IMR-90 (cell line): ENCODE measurements at regions not wholly inside any gene's neighbourhood (a gene's known extent, or its start where the extent isn't known, plus 50 kb on each side); places are given as distances from the start of the nearest gene placed in this dataset.

Source experiments
- ATAC-seq: fragments of 200-7000 bp; cut with Tn5 transposase; 2 replicates; pipeline ENCODE4 v1.9.1; 2020; ENCODE audit warnings: low read depth, mild to moderate bottlenecking, moderate library complexity
- BruUV-seq: library from RNA; stranded (reverse); fragments of 400-500 nt; replicated peaks from 2 replicates; lab custom pipeline; 2021; lab: Mats Ljungman, UMichigan
- CTCF ChIA-PET: fragments of 300-600 bp; formaldehyde crosslinking; extraction: SDS; loops from one replicate; lab custom pipeline; 2021; ENCODE audit warnings: antibody characterized with exemption; lab: Yijun Ruan, JAX
- POLR2A ChIA-PET: fragments of 300-600 bp; sonication (Branson Sonifier 250); formaldehyde crosslinking; loops from one replicate; lab custom pipeline; 2022; ENCODE audit warnings: antibody characterized with exemption; ENCODE audit not compliant: unreplicated experiment; lab: Charles Lee
- DNase-seq: peaks from one replicate; pipeline ENCODE4 v3.0.0; 2013
- H2AFZ ChIP-seq: replicated peaks from 2 replicates; pipeline ENCODE3; 2013; ENCODE audit warnings: low read length, mild to moderate bottlenecking; ENCODE audit not compliant: poor library complexity
- H2AK5ac ChIP-seq: 2 replicates; pipeline ENCODE4 v1.6.1; 2013; ENCODE audit warnings: low read depth, low read length, inconsistent platforms
- H2AK9ac ChIP-seq: replicated peaks from 2 replicates; pipeline ENCODE3; 2013; ENCODE audit warnings: mild to moderate bottlenecking, low read depth, low read length, moderate library complexity; ENCODE audit not compliant: poor library complexity
- H2BK120ac ChIP-seq: 2 replicates; pipeline ENCODE4 v1.6.1; 2013; ENCODE audit warnings: low read depth, low read length, inconsistent platforms
- H2BK15ac ChIP-seq: 3 replicates; pipeline ENCODE4 v1.6.1; 2013; ENCODE audit warnings: low read depth, low read length, inconsistent platforms
- H2BK20ac ChIP-seq: 2 replicates; pipeline ENCODE4 v1.6.1; 2013; ENCODE audit warnings: low read depth, mild to moderate bottlenecking, inconsistent platforms, low read length, moderate library complexity
- H2BK5ac ChIP-seq: 2 replicates; pipeline ENCODE4 v1.6.1; 2013; ENCODE audit warnings: mild to moderate bottlenecking, low read depth, low read length, inconsistent platforms; ENCODE audit not compliant: poor library complexity, severe bottlenecking
- H3K14ac ChIP-seq: replicated peaks from 2 replicates; pipeline ENCODE4 v1.6.1; 2013; ENCODE audit warnings: low read depth, low read length, inconsistent platforms
- H3K18ac ChIP-seq: 2 replicates; pipeline ENCODE4 v1.6.1; 2013; ENCODE audit warnings: low read depth, low read length, control low read depth
- H3K23ac ChIP-seq: 2 replicates; pipeline ENCODE4 v1.6.1; 2013; ENCODE audit warnings: low read depth, low read length, inconsistent platforms
- H3K27ac ChIP-seq: 2 replicates; pipeline ENCODE4 v1.5.1; 2013; ENCODE audit warnings: mild to moderate bottlenecking, control low read depth, low read length; ENCODE audit not compliant: insufficient read depth
- H3K27me3 ChIP-seq: 2 replicates; pipeline ENCODE4 v1.6.1; 2013; ENCODE audit warnings: low read length; ENCODE audit not compliant: control insufficient read depth, insufficient read depth
- H3K36me3 ChIP-seq: 2 replicates; pipeline ENCODE4 v1.6.1; 2013; ENCODE audit warnings: low read length, mixed read lengths; ENCODE audit not compliant: control insufficient read depth, insufficient read depth
- H3K4ac ChIP-seq: 2 replicates; pipeline ENCODE4 v1.6.1; 2013; ENCODE audit warnings: low read depth, low read length, inconsistent platforms
- H3K4me1 ChIP-seq: 2 replicates; pipeline ENCODE4 v1.6.1; 2013; ENCODE audit warnings: low read length, mixed read lengths; ENCODE audit not compliant: control insufficient read depth, insufficient read depth
- H3K4me2 ChIP-seq: 2 replicates; pipeline ENCODE4 v1.6.1; 2013; ENCODE audit warnings: low read depth, mild to moderate bottlenecking, control low read depth, low read length, moderate library complexity
- H3K4me3 ChIP-seq: 2 replicates; pipeline ENCODE4 v1.5.1; 2013; ENCODE audit warnings: low read depth, mild to moderate bottlenecking, control low read depth, low read length, moderate library complexity; ENCODE audit not compliant: insufficient read depth
- H3K56ac ChIP-seq: 2 replicates; pipeline ENCODE4 v1.6.1; 2013; ENCODE audit warnings: low read length, inconsistent platforms; ENCODE audit not compliant: insufficient read depth; ENCODE audit errors: extremely low read depth
- H3K79me1 ChIP-seq, 2 experiments: 2 replicates each; pipeline ENCODE4 v1.6.1; 2013; ENCODE audit warnings: low read length in 2 of 2, inconsistent platforms in 1 of 2, low read depth in 1 of 2
- H3K9ac ChIP-seq: 2 replicates; pipeline ENCODE4 v1.6.1; 2013; ENCODE audit warnings: low read depth, low read length, control low read depth
- H3K9me1 ChIP-seq: 2 replicates; pipeline ENCODE4 v1.6.1; 2013; ENCODE audit warnings: low read length, inconsistent platforms; ENCODE audit not compliant: insufficient read depth
- H3K9me3 ChIP-seq: 2 replicates; pipeline ENCODE4 v1.6.1; 2013; ENCODE audit warnings: low read length; ENCODE audit not compliant: control insufficient read depth, insufficient read depth
- H4K20me1 ChIP-seq: 2 replicates; pipeline ENCODE4 v1.6.1; 2013; ENCODE audit warnings: low read length, inconsistent platforms; ENCODE audit not compliant: insufficient read depth
- H4K5ac ChIP-seq: 2 replicates; pipeline ENCODE4 v1.6.1; 2013; ENCODE audit warnings: mild to moderate bottlenecking, low read depth, low read length, control low read depth
- H4K8ac ChIP-seq, 2 experiments: 2 replicates each; pipeline ENCODE4 v1.6.1; 2013; ENCODE audit warnings: low read depth in 2 of 2, low read length in 2 of 2, control low read depth in 1 of 2, inconsistent platforms in 1 of 2
- H4K91ac ChIP-seq: 2 replicates; pipeline ENCODE4 v1.6.1; 2013; ENCODE audit warnings: low read depth, low read length, inconsistent platforms; ENCODE audit not compliant: insufficient read depth
- BHLHE40 ChIP-seq: fragments of 150-350 bp; IDR thresholded peaks from 2 replicates; pipeline ENCODE4 v1.6.1; 2016; ENCODE audit warnings: mild to moderate bottlenecking, low read depth, low read length
- CEBPB ChIP-seq: IDR thresholded peaks from 2 replicates; pipeline ENCODE4 v1.6.1; 2012; ENCODE audit warnings: low read depth, low read length, improper control_type of control experiment
- CHD1 ChIP-seq: IDR thresholded peaks from 2 replicates; pipeline ENCODE4 v1.6.1; 2012; ENCODE audit warnings: low read depth, low read length, improper control_type of control experiment
- FOS ChIP-seq: fragments of 150-350 bp; IDR thresholded peaks from 2 replicates; pipeline ENCODE4 v1.6.1; 2016; ENCODE audit warnings: low read depth, low read length
- MAFK ChIP-seq: IDR thresholded peaks from 2 replicates; pipeline ENCODE4 v1.6.1; 2012; ENCODE audit warnings: low read depth, low read length, improper control_type of control experiment
- MAZ ChIP-seq: IDR thresholded peaks from 2 replicates; pipeline ENCODE4 v1.6.1; 2012; ENCODE audit warnings: low read depth, mild to moderate bottlenecking, low read length, improper control_type of control experiment, moderate library complexity, borderline replicate concordance
- MXI1 ChIP-seq: IDR thresholded peaks from 2 replicates; pipeline ENCODE4 v1.6.1; 2012; ENCODE audit warnings: low read depth, mild to moderate bottlenecking, low read length, moderate library complexity, borderline replicate concordance
- NFE2L2 ChIP-seq: fragments of 150-350 bp; IDR thresholded peaks from 2 replicates; pipeline ENCODE4 v1.6.1; 2016; ENCODE audit warnings: low read depth, mild to moderate bottlenecking, low read length
- POLR2A ChIP-seq: IDR thresholded peaks from 2 replicates; pipeline ENCODE4 v1.6.1; 2012; ENCODE audit warnings: mild to moderate bottlenecking, low read depth, low read length
- RAD21 ChIP-seq: IDR thresholded peaks from 2 replicates; pipeline ENCODE4 v1.6.1; 2012; ENCODE audit warnings: low read length, improper control_type of control experiment
- RCOR1 ChIP-seq: IDR thresholded peaks from 2 replicates; pipeline ENCODE4 v1.6.1; 2012; ENCODE audit warnings: mild to moderate bottlenecking, low read length, improper control_type of control experiment; ENCODE audit not compliant: insufficient replicate concordance
- RFX5 ChIP-seq: IDR thresholded peaks from 2 replicates; pipeline ENCODE4 v1.8.0; 2012; ENCODE audit warnings: low read depth, mild to moderate bottlenecking, low read length, moderate library complexity
- SMC3 ChIP-seq: fragments of 150-350 bp; IDR thresholded peaks from 2 replicates; pipeline ENCODE4 v1.6.1; 2016; ENCODE audit warnings: low read depth, mild to moderate bottlenecking, antibody characterized with exemption, low read length, moderate library complexity
- WGBS, 2 experiments: methylation state at CpG; one replicate each; pipeline versions ENCODE4 v1.1.5 to v1.1.7; 2013; ENCODE audit warnings: missing lambda C conversion rate in 2 of 2; ENCODE audit not compliant: insufficient read length in 1 of 2; ENCODE audit errors: extremely low coverage in 2 of 2; 5-methylcytosine and 5-hydroxymethylcytosine counted together
- dilution Hi-C: fragments of 300-500 bp; cut with HindIII; formaldehyde crosslinking; loops from one replicate; pipeline ENCODE4 v1.14.3; 2018; ENCODE audit warnings: low sequenced_read_pairs; ENCODE audit not compliant: unreplicated experiment
- in situ Hi-C: fragments of 300-500 bp; cut with MboI; formaldehyde crosslinking; loops from 3 replicates; pipeline ENCODE4 v1.14.3; 2019; ENCODE audit warnings: low sequenced_read_pairs, inconsistent platforms, mixed read lengths
- intact Hi-C: fragments of 100-400 bp; cut with micrococcal nuclease; formaldehyde crosslinking; loops from 2 replicates; pipeline ENCODE4 v1.10.0; 2022
- TF ChIP-seq, protein P1 (sequence below): fragments of 150-350 bp; IDR thresholded peaks from 2 replicates; pipeline ENCODE4 v1.6.1; 2017; ENCODE audit warnings: mild to moderate bottlenecking, antibody characterized with exemption, low read length, low read depth
- TF ChIP-seq, protein P2 (sequence below): conservative IDR thresholded peaks from 2 replicates; pipeline ENCODE4 v1.5.1; 2012; ENCODE audit warnings: mild to moderate bottlenecking, low read depth, low read length, improper control_type of control experiment
- TF ChIP-seq, protein P3 (sequence below): fragments of 150-350 bp; IDR thresholded peaks from 2 replicates; pipeline ENCODE4 v1.6.1; 2016; ENCODE audit warnings: low read depth, mild to moderate bottlenecking, low read length, moderate library complexity, borderline replicate concordance

DNA sequence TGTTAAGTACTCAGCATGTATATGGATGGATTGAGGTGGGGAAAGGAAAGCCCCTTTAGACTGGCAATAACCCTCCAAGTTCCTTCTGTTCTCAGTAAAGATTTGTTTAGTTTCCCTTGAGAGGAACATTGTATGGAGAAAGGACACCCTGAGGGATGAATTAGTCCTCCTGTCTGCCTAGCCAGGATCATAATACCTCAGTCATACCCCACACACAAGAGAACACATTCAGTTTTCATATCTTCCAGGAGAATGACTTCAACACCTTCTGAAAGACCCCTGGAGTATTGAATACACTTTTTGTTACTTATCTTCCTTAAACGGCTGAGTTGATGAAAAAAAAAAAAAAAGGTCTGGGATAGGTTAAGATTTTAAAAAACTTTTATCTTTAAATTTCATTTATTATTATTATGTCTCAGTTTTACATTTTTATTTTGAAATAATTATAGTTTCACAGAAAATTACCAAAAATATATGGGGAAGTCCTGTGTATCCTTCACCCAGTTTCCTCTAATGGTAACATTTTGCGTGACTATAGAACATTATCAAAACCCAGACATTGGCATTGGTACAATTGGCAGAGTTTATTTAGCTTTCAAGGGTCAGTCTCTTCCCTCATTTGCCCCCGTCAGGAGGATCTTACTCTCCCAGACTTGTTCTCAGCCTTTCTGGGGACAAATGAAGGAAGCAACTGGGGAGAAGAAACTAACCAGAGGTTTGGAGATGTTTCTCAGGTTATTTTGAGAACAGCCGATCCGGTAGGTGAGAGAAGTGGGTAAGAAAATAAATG lies 88.0 kb downstream of the ACTBL2 start:
- H3K18ac ChIP-seq, result no peak overlapping the region
- in situ Hi-C loops, result no loop called here
- WGBS, 2 experiments, result no CpG with 5 or more reads among the region's 5 CpGs

More for the DNA sequence above, 88.0 kb downstream of the ACTBL2 start:
- H4K5ac ChIP-seq, result no peak overlapping the region
- H3K4me2 ChIP-seq, result no peak overlapping the region
- no peaks in the 10 kb centered on the region; the same call in 1 of the 2 replicates for H3K9me1 ChIP-seq
- no peaks in the 10 kb centered on the region for H3K36me3 ChIP-seq
- H2BK20ac ChIP-seq, result no peak overlapping the region
- H3K4me3 ChIP-seq, result no peak overlapping the region
- H4K91ac ChIP-seq, result no peak overlapping the region
- dilution Hi-C loops, result no loop called here
- H2AK9ac ChIP-seq, result no peak overlapping the region
- no peak overlapping the region for H2BK5ac ChIP-seq
- ChIA-PET CTCF (no interaction called here), POLR2A (no interaction called here)
- H2BK120ac ChIP-seq, result no peak overlapping the region
- no peak overlapping the region for H3K4ac ChIP-seq
- intact Hi-C loops, result no loop called here
- DNase-seq, result no peak
- no TSS peak for BruUV-seq
- no peak overlapping the region for H3K27ac ChIP-seq
- no peak for ATAC-seq
- H3K9me3 ChIP-seq, result no peaks in the 10 kb centered on the region
- H3K56ac ChIP-seq, result no peak overlapping the region
- TF ChIP-seq, protein P1, sequence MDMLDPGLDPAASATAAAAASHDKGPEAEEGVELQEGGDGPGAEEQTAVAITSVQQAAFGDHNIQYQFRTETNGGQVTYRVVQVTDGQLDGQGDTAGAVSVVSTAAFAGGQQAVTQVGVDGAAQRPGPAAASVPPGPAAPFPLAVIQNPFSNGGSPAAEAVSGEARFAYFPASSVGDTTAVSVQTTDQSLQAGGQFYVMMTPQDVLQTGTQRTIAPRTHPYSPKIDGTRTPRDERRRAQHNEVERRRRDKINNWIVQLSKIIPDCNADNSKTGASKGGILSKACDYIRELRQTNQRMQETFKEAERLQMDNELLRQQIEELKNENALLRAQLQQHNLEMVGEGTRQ, result no peak
- TF ChIP-seq MXI1, result no peak
- no peak for TF ChIP-seq NFE2L2
- TF ChIP-seq BHLHE40, result no peak
- TF ChIP-seq, protein P2, sequence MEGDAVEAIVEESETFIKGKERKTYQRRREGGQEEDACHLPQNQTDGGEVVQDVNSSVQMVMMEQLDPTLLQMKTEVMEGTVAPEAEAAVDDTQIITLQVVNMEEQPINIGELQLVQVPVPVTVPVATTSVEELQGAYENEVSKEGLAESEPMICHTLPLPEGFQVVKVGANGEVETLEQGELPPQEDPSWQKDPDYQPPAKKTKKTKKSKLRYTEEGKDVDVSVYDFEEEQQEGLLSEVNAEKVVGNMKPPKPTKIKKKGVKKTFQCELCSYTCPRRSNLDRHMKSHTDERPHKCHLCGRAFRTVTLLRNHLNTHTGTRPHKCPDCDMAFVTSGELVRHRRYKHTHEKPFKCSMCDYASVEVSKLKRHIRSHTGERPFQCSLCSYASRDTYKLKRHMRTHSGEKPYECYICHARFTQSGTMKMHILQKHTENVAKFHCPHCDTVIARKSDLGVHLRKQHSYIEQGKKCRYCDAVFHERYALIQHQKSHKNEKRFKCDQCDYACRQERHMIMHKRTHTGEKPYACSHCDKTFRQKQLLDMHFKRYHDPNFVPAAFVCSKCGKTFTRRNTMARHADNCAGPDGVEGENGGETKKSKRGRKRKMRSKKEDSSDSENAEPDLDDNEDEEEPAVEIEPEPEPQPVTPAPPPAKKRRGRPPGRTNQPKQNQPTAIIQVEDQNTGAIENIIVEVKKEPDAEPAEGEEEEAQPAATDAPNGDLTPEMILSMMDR, result no peak
- TF ChIP-seq RAD21, result no peak
- TF ChIP-seq CEBPB, result no peak
- TF ChIP-seq SMC3, result no peak
- TF ChIP-seq MAZ, result no peak
- no peak for TF ChIP-seq RCOR1
- no peak for TF ChIP-seq CHD1
- no peak for TF ChIP-seq MAFK
- no peak for TF ChIP-seq RFX5
- TF ChIP-seq, protein P3, sequence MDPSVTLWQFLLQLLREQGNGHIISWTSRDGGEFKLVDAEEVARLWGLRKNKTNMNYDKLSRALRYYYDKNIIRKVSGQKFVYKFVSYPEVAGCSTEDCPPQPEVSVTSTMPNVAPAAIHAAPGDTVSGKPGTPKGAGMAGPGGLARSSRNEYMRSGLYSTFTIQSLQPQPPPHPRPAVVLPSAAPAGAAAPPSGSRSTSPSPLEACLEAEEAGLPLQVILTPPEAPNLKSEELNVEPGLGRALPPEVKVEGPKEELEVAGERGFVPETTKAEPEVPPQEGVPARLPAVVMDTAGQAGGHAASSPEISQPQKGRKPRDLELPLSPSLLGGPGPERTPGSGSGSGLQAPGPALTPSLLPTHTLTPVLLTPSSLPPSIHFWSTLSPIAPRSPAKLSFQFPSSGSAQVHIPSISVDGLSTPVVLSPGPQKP, result no peak
- TF ChIP-seq POLR2A, result no peak
- TF ChIP-seq FOS, result no peak
- no peak overlapping the region for H3K14ac ChIP-seq
- H4K20me1 ChIP-seq, result no peaks in the 10 kb centered on the region
- no peak overlapping the region for H3K23ac ChIP-seq
- H2AK5ac ChIP-seq, result no peak overlapping the region
- no peaks in the 10 kb centered on the region for H3K79me1 ChIP-seq
- no peaks in the 10 kb centered on the region for H3K4me1 ChIP-seq
- no peak overlapping the region for H4K8ac ChIP-seq
- H2BK15ac ChIP-seq, result no peak overlapping the region
- no peak overlapping the region for H2AFZ ChIP-seq
- no peak overlapping the region for H3K9ac ChIP-seq
- no peaks in the 10 kb centered on the region for H3K27me3 ChIP-seq
